Mammary epithelial cell (primary cell): ENCODE measurements at regions not wholly inside any gene's neighbourhood (a gene's known extent, or its start where the extent isn't known, plus 50 kb on each side); places are given as distances from the start of the nearest gene placed in this dataset.

Experiments used
- CTCF ChIP-seq, 2 donors: IDR thresholded peaks in 1 of 2; conservative IDR thresholded peaks in 1 of 2; 2 replicates each; pipeline ENCODE4 v1.5.1; 2011 to 2012; ENCODE audit warnings: inconsistent platforms in 2 of 2, low read length in 2 of 2, mild to moderate bottlenecking in 2 of 2, control low read depth in 1 of 2, low read depth in 1 of 2; ENCODE audit not compliant: insufficient read depth in 1 of 2; ENCODE audit errors: extremely low read depth in 1 of 2
- EZH2 ChIP-seq: IDR thresholded peaks from 2 replicates; pipeline ENCODE4 v1.6.1; 2012; ENCODE audit warnings: low read length, inconsistent platforms, borderline replicate concordance

DNA sequence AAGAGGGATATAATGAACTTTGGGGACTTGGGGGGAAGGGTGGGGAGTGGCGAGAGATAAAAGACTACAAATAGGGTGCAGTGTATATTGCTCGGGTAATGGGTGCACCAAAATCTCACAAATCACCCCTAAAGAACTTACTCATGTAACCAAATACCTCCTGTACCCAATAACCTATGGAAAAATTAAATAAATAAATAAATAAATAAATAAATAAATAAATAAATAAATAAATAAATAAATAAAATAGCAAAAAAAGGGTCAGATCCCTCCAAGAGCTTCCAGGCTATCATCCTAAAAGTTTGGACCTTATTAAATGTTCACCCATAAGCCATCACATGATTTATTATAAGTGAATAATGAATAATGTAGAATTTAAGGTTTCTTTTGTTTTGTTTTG lies 636.1 kb upstream of the C16orf82 start:
- TF ChIP-seq CTCF (conservative IDR thresholded peaks at IDR 0.05 in 1 of 2, IDR thresholded peaks at IDR 0.05 in 1 of 2; ENCODE audit: extremely low read depth in 1 of 2, insufficient read depth in 1 of 2, low read depth in 1 of 2, low read length in 2 of 2) = no peak
- no peak for TF ChIP-seq EZH2
